ENCODE measurements at regions not wholly inside any gene's neighbourhood (a gene's known extent, or its start where the extent isn't known, plus 50 kb on each side); places are given as distances from the start of the nearest gene placed in this dataset.
A peak's percentile ranks its signal among the peaks of the same experiment; 100 is the strongest.
"Not testable (repeated sequence)": the region's sequence is repeated elsewhere in the genome, so short reads cannot be mapped to it uniquely, and the experiment has no call there.

DNA sequence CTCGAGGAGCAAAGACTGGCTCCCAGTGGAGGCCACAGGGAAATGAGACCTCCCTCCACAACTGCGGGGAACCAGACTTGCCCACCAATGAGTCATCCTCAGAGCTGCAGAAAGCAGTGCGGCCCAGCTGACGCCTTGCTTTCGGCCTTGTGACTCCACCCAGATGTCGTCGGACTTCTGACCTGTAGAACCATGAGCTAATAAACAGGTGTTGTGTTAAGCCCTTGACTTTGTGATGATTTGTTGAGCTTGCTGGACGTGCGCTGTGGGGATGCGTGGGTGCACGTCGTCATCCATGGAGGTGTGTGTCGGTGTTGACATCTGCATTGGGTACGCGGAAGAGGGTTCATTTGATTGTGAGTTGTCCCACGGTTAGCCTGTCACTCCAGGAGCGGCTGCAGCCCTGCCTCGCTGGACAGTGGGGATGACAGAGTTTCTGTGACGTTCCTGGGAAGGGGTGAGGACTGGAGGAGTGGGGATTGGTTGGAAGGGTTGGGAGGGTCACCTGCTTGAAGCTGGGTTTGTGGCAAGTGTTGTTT lies 154.1 kb downstream of the SH3BP4 start:
- DNase-seq (ENCODE audit: low spot score) = no peak
- no peak for FAIRE-seq

DNA sequence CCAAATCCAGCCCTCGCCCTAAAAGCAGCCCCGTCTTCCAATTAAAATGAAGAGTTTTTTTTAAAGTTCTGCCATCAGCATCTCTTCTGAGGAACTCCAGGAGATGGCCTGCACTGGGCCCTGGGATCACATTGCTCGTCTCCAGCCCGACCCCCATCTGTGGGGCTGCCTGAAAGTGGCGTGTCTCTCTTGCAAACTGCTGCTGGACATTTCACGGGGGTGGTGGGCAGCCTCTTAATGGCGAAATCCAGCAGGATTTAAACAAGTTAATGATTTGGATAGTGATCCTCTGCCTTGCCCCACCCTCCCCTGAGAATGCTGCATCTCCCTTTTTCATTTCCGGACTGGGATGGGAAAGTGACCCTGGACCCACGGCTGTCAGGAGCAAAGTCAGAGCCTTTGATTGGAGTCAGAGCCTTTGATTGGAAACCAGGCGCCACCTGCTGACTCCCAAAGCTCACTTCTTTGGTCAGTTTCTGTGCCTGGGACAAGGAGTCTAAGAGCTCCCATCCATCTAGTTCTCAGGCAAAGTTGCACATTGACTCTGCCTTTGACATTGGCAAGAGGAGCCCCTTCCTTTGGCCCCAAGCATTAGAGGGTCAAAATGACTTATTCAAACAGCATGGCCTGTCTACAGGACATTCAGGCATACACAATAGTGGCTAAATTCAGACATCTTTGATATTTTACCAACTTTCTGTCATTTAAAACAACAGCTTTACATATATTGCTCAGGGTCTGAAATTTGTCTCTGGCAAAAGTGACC lies 155.2 kb downstream of the SH3BP4 start:
- DNase-seq (ENCODE audit: low spot score) (peak; percentile 62), FAIRE-seq (peak; percentile 58)

DNA sequence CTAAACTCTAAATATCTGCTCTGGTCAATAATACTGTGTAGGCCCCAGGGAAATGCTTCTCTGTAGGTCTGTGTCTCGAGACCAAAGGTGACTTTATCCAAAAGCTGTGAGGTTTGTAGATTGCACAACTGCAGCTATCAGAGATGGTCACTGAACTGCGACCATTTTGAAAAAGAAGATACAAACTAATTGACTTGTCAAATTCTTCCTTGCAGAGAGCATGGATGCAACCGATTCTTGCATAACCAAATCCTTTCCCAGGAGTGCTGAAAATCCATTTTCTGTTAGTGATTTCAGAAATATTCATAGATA lies 155.8 kb downstream of the SH3BP4 start:
- DNase-seq (ENCODE audit: low spot score) (no peak), FAIRE-seq (no peak)

DNA sequence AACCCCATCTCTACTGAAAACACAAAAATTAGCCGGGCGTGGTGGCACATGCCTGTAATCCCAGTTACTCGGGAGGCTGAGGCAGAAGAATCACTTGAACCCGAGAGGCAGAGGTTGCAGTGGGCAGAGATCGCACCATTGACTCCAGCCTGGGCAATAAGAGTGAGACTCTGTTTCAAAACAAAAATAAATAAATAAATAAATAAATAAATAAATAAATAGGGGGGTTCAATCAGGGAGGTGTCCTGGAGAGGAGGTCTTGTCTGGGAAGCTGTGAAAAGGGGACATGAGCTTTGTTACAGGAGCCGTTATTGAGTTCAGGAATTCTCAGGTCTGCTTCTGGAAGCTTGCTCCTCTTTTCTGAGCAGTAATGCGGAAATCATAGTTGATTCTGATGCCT lies 157.7 kb downstream of the SH3BP4 start:
- not testable (repeated sequence) for DNase-seq (ENCODE audit: low spot score); FAIRE-seq

DNA sequence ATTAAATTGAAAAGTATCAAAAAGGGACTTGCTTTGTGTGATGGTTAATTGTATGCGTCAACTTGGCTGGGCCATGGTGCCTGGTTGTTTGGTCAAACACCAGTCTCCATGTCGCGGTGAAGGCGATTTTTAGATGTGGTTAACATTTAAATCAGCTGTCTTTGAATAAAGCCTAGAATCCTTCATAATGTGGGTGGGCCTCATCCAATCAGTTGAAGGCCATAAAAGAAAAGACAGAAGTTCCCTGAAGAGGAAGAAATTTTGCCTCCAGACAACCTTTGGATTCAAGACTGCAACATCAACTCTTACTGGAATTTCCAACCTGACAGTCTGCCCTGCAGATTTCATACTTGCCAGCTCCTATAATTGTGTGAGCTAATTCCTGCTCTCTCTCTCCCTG lies 160.5 kb downstream of the SH3BP4 start:
- no peak for FAIRE-seq

DNA sequence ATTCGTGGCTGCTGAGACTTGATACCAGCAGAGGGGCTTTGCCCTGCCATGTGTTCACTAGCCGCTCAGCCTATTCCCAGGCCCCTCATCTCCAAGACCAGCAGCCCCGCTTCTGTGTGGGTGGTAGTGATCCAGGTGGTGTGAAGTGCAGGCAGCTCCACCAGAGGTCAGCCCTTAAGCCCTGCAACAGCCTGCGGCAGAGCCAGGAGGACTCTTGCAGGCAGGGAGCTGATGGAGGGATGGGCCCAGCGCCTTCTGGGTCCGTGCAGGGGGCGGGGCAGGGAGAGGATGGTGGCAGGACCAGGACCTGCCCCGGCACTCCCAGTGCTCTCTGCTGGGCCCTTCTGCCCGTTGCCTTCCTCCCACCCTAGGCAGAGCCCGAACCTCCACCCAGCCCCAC lies 162.0 kb downstream of the SH3BP4 start:
- FAIRE-seq = no peak
- no peak for DNase-seq (ENCODE audit: low spot score)

More for the DNA sequence above, 160.5 kb downstream of the SH3BP4 start:
- no peak for DNase-seq (ENCODE audit: low spot score)

DNA sequence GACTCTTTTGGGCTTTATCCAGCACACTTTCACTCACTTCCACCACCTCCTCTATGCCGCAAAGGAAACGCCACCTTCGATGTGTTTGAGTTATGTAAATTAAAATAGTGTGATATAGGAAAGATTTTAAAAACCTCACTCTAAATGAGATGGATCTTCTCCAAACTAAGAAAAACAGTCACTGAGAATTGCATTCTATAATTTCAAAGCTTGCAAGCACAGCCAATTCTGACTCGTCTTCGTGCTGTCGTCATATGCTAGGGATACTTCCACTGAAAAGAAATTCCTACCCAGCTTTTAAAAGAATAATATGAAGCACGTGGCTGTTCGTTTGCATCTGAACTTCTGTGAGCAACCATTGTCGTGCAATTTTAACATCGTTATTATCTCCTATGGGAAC lies 162.5 kb downstream of the SH3BP4 start:
- no peak for FAIRE-seq

DNA sequence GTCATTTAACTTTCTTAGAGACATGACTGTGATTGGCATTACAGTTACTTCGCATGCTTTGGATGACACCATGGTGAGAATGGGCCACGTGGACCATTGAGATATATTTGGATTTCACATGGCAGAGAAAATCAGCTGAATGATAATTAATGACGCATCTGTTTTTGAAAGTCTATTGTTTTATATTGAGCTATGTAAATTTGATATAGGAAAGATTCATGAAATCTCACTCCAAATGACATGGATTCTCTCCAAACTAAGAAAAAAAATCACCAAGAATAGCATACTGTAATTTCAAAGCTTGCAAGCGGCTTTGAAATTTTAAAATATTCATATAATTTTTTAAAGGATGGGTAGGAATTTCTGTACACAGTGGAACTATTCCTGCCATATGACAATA lies 163.7 kb downstream of the SH3BP4 start:
- FAIRE-seq (no peak), DNase-seq (ENCODE audit: low spot score) (no peak)

More for the DNA sequence above, 162.5 kb downstream of the SH3BP4 start:
- DNase-seq (ENCODE audit: low spot score) = no peak

DNA sequence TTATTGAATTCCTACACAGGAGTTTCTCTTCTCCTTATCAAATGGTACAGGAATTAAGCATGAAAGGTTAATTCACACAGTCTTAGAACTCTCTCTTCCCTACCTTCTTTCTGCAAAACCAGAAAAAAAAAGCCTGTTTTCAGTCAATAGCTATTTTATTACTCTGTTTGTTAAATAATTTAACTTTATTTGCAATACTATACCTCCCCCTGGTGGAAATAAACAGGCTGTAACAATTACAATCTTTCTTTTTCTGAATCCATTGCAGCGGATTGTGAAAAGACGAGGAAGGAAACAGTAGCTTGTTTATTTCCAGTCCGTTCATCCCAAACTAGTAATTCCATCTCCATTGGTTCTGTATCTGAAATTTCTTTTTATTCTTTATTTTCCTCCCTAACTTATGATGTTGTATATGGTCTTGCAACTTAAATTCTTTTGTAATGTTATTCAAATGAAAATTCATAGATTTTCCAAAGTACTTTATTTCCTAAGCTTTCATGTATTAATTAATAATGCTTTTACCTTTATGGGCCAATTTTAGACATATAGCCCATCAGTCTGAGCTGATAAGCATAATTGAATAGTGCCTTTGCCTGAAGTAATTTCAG lies 165.2 kb downstream of the SH3BP4 start:
- FAIRE-seq = peak; percentile 85
- DNase-seq (ENCODE audit: low spot score) = peak; percentile 49

DNA sequence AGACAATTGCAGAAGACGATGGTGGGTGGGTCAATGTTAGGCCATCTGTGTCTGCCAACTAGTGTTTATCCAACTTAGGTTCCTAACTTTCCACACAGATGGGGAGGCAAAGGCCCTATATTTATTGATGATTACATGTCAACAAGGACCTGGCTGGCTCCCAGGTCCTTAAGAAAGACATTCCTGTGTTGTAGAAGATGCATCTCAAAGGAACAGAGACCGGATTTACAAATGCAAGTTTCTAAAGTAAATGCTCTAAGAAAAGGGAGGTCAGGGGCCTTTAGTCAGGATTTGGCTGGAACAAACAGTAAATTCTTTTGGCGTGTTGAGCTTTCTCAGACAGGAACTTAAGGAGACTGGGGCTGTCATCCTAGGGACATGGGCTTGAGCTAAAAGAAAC lies 175.0 kb downstream of the SH3BP4 start:
- FAIRE-seq (no peak), DNase-seq (ENCODE audit: low spot score) (no peak)

DNA sequence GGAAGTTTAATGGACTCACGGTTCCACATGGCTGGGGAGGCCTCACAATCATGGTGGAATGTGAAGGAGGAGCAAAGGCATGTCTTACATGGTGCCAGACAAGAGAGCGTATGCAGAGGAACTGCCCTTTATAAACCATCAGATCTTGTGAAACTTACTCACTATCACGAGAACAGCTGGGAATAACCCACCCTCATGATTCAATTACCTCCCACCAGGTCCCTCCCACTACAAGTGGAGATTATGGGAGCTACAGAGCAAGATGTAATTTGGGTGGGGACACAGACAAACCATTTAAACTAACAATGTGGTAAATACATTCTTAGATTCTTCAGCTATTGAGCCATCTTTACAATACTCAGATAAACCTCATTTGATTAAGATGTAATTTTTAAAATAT lies 176.1 kb downstream of the SH3BP4 start:
- no peak for FAIRE-seq

DNA sequence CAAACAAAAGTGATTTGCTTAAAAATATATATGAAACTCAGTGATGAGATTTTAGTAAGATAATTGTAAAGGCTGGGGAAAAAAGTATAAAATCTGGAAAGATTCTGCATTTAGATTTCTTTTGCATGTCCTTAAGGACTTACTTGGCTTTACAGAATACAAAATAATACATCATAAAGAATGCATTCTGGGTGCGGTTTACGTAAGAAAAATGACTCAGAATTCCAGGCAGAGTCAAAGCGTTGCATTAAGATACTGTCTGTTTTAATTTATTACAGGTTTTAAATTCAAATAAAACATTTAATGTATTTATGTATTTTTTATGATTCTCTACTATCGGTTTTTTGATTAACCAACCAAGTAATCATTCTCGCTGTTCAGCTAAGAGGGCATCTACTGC lies 178.0 kb downstream of the SH3BP4 start:
- DNase-seq (ENCODE audit: low spot score) (no peak), FAIRE-seq (no peak)

More for the DNA sequence above, 176.1 kb downstream of the SH3BP4 start:
- DNase-seq (ENCODE audit: low spot score) = no peak

DNA sequence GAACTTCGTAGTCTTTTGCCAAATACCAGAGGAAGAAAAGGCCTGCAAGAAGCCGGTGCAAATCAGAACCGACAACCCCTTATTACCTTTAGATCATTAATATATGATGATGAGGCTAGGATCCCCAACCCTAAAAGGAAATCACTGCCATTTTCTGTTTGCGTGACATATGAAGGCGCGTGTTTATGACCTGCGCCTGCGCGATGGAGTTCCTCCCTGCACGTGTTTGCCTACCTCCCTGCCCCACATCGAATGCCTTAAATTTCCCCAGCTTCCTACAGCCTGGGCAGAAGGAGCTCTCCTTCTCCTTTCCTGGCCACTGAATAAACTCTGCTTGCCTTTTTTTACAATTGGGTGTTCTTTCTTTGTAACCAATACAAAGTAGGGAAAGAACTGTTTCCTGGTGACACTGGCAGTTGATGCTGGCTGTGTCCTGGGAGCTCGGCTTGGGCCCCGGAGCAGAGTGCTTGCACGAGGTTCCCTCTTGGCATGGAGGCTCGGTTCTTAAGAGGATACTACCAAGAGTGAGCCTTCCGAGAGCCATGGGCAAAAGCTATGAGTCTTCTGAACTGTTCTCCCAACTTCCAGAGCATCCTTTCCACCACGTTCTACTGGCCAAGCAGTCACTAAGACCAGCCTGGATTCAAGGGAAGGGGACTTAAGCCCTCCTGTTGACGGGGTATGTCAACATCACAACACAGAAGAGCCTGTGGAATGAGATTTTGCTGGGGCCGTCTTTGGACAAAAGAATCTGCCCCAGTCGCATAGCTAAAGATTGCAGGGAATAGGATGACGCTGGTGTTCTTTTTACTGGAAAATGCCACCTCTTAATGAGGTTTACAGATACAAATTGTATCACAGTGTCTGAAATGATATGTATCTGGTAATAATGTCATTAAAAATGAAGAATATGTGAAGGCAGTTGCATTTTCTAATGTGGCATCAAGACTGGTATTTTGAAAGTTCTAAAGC lies 179.8 kb downstream of the SH3BP4 start:
- FAIRE-seq = no peak

DNA sequence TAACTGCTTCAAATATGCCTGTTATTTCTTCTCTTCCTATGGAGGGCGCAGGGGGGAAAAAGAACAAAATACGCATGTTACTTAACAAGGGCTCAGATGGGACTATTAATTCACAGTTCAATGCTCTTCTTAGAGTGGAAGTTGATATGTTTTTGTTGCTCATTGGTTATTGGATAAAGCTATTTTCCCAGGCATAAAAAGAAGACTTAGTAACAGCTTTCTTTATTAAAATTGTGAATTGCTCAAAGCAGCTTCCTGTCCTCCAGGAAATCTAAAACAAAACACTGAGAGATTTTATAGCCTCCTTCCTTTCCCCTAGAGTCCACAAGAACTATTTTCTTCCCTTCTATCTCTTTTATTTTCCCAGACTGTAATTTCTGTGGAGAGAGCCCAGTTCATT lies 180.8 kb downstream of the SH3BP4 start:
- FAIRE-seq (no peak), DNase-seq (ENCODE audit: low spot score) (no peak)

More for the DNA sequence above, 179.8 kb downstream of the SH3BP4 start:
- DNase-seq (ENCODE audit: low spot score) = no peak

DNA sequence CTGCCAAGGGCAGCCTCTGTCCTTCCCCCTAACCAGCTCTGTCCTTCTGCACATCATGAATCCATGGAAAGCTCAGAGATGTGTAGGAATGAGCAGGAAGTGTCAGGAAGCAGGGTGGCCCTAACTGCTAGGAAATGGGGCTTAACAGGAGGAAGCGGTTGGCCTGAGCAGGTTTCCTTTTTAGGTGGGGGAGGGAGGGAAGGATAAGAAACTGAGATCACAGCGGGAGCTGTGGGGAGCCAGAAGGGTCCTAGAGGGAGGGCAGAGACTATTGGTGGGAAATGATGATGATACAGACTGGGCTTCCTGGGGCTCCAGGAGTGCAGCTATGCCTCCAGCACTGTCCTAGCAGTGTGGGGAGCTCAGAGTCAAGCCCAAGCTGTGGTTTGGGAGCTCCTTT lies 182.0 kb downstream of the SH3BP4 start:
- no peak for DNase-seq (ENCODE audit: low spot score)
- FAIRE-seq = no peak

DNA sequence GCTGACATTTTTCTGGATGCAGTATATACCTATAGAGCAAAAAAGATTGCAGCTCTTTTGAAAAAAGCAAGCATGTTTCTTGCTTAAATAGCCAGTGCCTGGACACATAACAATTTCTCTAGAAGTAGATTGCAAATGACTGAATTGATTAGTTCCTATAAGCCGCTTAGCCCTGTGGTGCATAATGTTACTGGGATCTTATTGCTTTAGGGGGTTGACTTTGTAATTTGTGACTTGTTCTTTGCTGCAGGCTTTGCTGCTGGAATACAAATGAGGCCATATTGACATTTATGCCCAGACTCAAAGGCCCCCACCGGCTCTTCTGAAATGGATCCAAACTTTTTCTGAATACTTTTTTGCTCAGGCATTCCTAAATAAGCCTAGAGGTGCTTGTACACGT lies 182.6 kb downstream of the SH3BP4 start:
- DNase-seq (ENCODE audit: low spot score) = no peak
- FAIRE-seq = no peak

DNA sequence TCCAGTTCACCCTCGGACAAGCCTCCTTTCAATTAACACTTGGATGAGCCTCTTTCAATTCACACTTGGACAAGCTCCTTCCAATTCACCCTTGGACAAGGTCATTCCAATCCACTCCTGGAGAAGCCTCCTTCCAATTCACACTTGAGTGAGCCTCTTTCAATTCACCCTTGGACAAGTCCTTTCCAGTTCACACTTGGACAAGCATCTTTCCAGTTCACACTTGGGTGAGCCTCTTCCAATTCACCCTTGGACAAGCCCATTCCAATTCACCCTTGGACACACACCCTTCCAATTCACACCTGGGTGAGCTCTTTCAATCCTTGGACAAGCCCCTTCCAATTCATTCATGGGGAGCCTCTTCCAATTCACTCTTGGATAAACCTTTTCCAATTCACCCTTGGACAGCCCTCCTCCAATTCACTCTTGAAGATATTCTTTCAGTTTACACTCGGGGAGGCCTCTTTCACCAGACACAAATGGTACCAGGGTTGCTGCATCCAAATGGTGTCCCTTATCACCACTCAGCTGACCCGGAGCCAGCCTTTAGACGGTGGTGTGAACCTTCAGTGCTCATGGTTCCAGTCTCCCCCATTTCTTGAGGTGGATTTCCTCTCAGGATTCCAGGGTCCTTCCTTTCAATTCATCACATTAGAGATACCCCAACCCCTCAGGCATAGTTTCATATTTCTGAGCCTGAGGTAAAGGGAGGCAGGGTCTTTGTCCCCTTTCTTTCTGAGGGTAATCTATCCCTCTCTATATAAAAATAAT lies 183.6 kb downstream of the SH3BP4 start:
- FAIRE-seq (no peak), DNase-seq (ENCODE audit: low spot score) (no peak)

DNA sequence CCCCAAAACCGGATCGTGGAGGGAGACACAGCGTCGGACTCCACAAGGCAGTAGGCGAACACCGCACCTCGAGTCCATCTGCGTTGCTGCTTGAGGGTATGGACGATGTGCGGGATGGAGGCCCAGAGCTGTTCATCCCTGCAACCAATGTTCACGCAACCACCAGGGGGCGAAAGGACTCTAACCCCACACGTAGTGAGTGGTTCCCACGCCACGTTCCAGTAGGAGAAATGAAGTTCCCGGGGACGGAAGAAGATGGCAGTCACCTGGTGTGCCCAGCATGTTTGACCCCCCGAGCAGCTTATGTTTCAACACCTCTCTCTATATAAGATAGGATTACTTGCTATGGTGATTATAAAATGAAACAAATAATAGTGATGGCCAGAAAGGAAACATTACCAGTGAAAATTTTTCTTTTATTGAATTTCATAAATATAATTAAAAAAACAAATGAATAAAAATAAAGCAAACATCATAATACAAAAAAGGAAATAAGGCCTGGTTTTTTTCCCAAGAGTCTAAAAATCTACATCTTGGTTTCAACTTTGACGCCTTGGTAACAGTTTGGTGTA lies 184.3 kb downstream of the SH3BP4 start:
- DNase-seq (ENCODE audit: low spot score) (peak; percentile 70), FAIRE-seq (peak; percentile 46)

DNA sequence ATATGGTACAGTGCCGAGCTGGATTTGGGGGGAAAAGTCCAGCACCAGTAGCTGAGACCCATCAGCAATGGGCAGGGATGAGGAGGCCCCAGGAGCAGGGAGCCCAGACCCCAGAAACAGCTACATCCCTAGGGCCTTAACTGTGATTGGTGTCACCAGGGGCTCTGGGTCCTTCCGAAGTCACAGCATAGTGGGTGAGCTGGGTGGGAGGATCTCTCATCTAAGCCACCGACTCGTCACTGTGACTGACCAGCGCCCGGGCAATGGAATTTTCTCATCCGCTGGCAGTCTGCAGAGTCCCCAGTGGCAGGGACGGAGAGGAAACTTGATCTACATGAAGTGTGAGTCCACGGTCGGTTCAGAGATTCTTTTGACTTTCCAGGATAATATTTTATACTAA lies 186.5 kb downstream of the SH3BP4 start:
- no peak for FAIRE-seq
- DNase-seq (ENCODE audit: low spot score) = no peak

DNA sequence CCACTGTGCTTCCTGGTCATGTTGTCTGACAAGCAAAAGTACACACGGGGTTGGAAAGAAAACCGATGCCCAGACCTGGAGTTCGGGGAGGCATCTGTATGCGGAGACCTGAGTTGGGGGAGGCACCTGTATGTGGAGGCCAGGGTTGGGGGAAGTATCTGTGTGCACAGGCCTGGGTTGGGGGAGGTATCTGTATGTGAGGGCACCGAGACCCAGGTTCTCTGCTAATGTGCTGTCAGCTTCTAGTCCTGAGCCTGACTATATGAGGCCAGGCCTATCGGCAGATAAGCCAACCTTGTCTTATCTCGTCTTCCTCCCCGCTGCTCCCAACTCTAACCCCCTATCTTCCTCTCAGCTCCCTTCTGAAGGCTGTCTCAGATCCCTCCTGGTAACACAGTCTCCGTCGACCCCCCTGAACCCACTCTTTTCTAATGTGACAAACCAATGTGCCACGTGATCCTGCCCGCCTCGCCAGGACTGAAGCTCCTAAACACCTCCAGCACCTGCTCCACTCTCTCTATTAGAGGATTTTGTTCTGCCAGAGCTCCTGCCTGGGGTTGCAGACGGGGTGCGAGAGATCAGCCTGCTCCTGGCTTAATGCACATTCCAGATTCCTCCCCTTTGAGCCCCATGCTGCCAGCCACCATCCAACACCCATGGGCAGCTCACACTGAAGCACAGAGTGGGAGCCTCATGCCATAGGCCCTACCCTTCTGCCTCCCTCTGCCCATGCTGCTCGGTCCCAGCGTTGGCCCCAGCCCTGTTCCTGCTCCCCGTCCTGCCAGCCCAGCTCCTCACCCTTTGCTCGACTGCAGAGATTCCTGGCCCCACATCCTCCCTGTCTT lies 188.4 kb downstream of the SH3BP4 start:
- DNase-seq (ENCODE audit: low spot score) = no peak
- no peak for FAIRE-seq

Measured in RCC 7860 (cell line).